GM10266 (cell line): ENCODE measurements at regions not wholly inside any gene's neighbourhood (a gene's known extent, or its start where the extent isn't known, plus 50 kb on each side); places are given as distances from the start of the nearest gene placed in this dataset.

Experiments
- DNase-seq: peaks from one replicate; pipeline ENCODE4 v3.0.0; 2012; ENCODE audit errors: extremely low spot score
- TF ChIP-seq, protein P1 (sequence below): IDR thresholded peaks from 2 replicates; pipeline ENCODE4 v1.5.1; 2012; ENCODE audit warnings: mild to moderate bottlenecking, low read depth; ENCODE audit not compliant: control insufficient read depth, insufficient read depth; ENCODE audit errors: missing control alignments

DNA sequence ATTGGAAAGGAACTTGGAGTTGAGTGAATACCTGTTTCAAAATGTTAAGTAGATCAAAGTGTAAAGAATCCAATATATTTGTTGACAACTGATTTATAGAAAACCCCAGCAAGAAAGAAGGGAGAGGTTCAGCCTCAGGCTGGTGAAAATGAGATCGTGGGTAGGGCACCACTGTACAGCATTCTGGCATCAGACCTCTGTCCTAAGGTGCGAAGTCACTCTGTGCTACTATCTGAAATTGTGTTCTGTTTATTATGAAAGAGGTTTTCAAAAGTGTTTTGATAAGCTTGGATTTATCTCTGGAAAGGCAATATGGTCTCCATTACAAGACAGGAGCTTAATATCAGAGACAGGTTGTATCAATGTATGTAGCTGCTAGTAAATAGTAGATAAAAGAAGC lies 80.5 kb upstream of the MAP4K3 start:
- DNase-seq = no peak
- TF ChIP-seq, protein P1, sequence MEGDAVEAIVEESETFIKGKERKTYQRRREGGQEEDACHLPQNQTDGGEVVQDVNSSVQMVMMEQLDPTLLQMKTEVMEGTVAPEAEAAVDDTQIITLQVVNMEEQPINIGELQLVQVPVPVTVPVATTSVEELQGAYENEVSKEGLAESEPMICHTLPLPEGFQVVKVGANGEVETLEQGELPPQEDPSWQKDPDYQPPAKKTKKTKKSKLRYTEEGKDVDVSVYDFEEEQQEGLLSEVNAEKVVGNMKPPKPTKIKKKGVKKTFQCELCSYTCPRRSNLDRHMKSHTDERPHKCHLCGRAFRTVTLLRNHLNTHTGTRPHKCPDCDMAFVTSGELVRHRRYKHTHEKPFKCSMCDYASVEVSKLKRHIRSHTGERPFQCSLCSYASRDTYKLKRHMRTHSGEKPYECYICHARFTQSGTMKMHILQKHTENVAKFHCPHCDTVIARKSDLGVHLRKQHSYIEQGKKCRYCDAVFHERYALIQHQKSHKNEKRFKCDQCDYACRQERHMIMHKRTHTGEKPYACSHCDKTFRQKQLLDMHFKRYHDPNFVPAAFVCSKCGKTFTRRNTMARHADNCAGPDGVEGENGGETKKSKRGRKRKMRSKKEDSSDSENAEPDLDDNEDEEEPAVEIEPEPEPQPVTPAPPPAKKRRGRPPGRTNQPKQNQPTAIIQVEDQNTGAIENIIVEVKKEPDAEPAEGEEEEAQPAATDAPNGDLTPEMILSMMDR = no peak

DNA sequence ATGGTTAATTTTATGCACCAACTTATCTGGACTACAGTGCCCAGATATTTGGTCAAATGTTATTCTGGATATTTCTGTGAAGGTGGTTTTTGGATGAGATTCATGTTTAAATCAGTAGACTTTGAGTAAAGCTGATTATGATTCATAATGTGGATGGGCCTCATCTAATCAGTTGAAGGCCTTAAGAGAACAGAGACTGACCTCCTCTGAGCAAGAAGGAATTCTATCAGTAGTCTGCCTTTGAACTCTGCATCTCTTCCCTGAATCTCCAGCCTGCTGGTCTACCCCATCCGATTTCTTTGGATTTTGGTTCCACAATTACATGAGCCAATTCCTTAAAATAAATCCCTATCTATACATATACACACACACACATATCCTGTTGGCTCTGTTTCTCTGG lies 82.8 kb upstream of the MAP4K3 start:
- TF ChIP-seq, protein P1 = no peak
- no peak for DNase-seq

DNA sequence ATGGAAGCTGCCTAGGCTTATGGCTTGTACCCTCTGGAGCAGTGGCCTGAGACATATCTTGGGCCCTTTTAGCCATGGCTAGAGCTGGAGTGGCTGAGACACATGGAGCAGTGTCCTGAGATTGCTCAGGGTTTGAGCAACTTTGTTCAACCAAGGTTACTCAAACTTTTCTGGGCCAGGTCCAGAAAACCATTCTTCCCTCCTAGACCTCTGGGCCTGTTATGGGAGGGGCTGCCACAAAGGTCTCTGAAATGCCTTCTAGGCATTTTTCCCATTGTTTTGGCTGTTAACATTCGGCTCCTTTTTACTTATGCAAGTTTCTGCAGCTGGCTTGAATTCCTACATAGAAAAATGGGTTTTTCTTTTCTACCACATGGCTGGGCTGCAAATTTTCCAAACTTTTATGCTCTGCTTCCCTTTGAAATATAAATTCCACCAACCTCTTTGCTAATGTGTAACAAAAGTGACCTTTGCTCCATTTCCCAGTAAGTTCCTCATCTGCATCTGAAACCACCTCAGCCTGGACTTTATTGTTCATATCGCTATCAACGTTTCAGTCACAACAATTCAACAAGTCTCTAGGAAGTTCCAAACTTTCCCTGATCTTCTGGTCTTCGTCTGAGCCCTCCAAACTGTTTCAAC lies 84.9 kb upstream of the MAP4K3 start:
- TF ChIP-seq, protein P1 = no peak
- DNase-seq = no peak

DNA sequence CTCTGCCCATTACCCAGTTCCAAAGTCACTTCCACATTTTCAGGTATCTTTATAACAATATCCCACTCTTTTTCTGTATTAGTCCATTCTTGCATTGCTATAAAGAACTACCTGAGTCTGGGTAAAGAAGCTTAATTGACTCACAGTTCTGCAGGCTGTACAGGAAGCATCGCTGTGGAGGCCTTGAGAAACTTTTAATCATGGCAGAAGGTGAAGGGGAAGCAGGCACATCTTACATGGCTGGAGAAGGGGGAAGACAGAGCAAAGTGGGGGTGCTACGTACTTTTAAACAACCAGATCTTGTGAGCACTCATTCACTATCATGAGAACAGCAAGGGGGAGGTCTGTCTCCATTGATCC lies 85.4 kb upstream of the MAP4K3 start:
- TF ChIP-seq, protein P1 = no peak
- DNase-seq = no peak

DNA sequence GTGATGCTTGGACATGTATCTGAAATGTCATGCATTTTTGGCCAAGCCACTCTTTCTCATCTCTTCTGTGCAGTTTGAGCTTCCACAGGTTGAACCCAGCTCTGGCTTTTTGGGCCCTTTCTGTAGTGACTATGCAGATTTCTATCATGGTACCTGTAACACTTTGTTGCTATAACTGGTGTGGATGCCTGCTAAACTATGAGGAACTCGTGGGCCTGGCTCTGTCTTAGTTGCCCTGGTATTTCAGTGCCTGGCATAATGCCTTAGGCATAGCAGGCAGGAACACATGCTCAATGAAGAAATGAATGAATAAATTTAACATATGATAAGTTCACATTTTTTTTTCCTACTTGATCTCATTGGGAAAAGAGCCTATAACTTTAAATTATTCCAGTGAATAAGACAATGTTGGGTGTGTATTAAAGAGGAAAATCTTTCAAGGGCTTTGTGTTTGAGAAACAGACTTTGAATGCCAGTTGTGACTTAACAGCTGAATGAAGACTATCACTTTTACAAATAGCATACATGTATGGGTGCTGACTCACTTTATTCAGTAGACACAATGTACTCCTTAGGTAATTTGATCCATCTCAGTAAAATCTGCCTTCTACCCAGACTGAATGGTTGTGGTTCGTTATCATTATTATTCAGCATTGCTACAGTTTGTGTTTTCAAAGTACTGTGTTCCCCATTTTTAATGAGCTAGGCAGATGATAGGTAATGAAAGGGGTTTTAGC lies 86.4 kb upstream of the MAP4K3 start:
- DNase-seq = no peak
- TF ChIP-seq, protein P1 = no peak

DNA sequence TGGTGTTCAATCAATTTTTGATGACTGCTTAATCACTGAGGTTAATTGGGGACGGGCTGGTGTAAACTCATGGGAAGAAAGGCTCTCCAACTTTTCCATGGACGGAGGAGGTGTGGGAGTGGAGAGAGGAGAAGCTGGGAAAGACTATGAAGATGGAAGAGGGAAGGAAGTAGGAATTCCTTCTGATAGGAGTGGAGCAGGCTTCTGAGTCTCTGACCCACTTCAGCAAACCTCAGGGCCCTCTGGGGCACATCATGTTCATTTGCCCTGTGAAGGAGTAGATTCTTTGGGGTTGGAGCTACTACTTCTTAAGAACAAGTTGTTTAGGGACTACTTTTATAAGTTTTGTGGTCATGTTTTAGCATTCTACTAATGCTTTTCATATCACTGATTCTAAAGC lies 87.0 kb upstream of the MAP4K3 start:
- TF ChIP-seq, protein P1 = no peak
- no peak for DNase-seq
